ENCODE measurements at regions not wholly inside any gene's neighbourhood (a gene's known extent, or its start where the extent isn't known, plus 50 kb on each side); places are given as distances from the start of the nearest gene placed in this dataset.

- Mint-ChIP-seq H3K4me3 (ENCODE audit: unreplicated experiment) (no peak overlapping the region), H3K9me3 (ENCODE audit: unreplicated experiment) (peaks cover 2% of the 10 kb centered on the region), H3K27ac (ENCODE audit: unreplicated experiment) (no peak overlapping the region), H3K27me3 (ENCODE audit: unreplicated experiment) (peaks cover 11% of the 10 kb centered on the region), H3K4me1 (ENCODE audit: low read depth, unreplicated experiment) (peaks cover 13% of the 10 kb centered on the region), H3K36me3 (ENCODE audit: unreplicated experiment) (peaks cover 14% of the 10 kb centered on the region)
- no peak for TF ChIP-seq CTCF (IDR thresholded peaks at IDR 0.05; ENCODE audit: partially characterized antibody, unreplicated experiment)
- DNase-seq, result no peak
These were observed 257.0 kb upstream of the SDK2 start for GRCh38 chr17:73901249-73901648.

GRCh38 chr17:73901661-73902415 lies 257.6 kb upstream of the SDK2 start:
- H3K36me3 Mint-ChIP-seq (ENCODE audit: unreplicated experiment), result peaks cover 15% of the 10 kb centered on the region
- peak overlapping the region; percentile 83 for H3K4me3 Mint-ChIP-seq (ENCODE audit: unreplicated experiment)
- H3K27me3 Mint-ChIP-seq (ENCODE audit: unreplicated experiment), result peaks cover 11% of the 10 kb centered on the region
- H3K27ac Mint-ChIP-seq (ENCODE audit: unreplicated experiment), result no peak overlapping the region
- H3K9me3 Mint-ChIP-seq (ENCODE audit: unreplicated experiment), result peaks cover 2% of the 10 kb centered on the region
- DNase-seq, result peak; percentile 72
- TF ChIP-seq CTCF (IDR thresholded peaks at IDR 0.05; ENCODE audit: partially characterized antibody, unreplicated experiment), result no peak
- peaks cover 13% of the 10 kb centered on the region for H3K4me1 Mint-ChIP-seq (ENCODE audit: low read depth, unreplicated experiment)

GRCh38 chr17:73902416-73903181 lies 258.4 kb upstream of the SDK2 start:
- no peak for DNase-seq
- peaks cover 11% of the 10 kb centered on the region for H3K27me3 Mint-ChIP-seq (ENCODE audit: unreplicated experiment)
- H3K27ac Mint-ChIP-seq (ENCODE audit: unreplicated experiment), result peak overlapping the region; percentile 35
- H3K4me1 Mint-ChIP-seq (ENCODE audit: low read depth, unreplicated experiment), result peaks cover 13% of the 10 kb centered on the region
- TF ChIP-seq CTCF (IDR thresholded peaks at IDR 0.05; ENCODE audit: partially characterized antibody, unreplicated experiment), result no peak
- H3K9me3 Mint-ChIP-seq (ENCODE audit: unreplicated experiment), result peaks cover 2% of the 10 kb centered on the region
- H3K4me3 Mint-ChIP-seq (ENCODE audit: unreplicated experiment), result peak overlapping the region; percentile 83
- H3K36me3 Mint-ChIP-seq (ENCODE audit: unreplicated experiment), result peaks cover 15% of the 10 kb centered on the region

DNA sequence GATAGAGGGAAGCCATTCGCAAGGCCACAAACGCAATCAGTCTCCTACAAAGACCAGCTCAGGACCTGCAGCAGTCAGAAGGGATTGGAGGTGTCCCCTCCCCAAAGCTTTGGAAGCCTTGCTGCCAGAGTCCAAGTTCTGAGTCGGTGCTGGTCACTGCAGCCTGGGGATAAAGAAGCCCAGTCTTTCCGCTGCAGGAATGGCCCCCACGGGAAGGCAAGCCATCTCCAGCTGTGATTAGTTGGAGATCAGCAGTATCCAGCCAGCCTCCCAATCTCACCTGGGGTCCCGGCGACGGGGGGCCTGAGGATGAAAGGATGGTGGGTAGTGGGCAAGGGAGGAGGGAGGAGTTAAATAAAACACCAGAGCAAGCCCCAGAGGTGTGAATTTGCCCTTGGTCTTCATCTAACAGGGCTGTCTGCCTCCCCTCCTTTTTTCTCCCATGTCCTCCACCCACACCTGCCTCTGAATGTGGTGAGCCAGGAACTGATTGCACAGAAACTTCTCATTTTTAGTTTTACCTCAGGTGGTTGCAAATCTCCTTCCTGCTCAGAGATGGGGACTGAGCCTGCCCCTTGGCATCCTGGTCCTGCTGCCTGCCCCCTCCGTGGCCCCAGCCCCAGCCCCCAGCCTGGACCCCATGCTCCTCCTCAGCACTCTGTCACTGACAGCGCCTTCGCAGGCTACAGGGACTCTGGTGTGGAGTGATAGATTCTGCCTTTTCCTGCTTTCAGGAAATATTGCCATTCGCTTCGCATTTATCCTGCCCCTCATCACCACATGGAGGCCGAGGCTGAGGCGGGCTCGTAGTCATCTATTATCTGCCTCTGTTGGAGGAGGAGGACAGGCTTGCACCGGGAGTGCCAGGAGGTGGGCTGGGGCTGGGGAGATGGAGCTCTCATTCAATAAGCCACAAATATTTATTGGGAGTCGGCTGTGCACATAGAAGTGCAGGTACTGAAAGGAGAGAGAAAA lies 262.9 kb upstream of the SDK2 start:
- Mint-ChIP-seq H3K4me1 (ENCODE audit: low read depth, unreplicated experiment) (peaks cover 10% of the 10 kb centered on the region), H3K4me3 (ENCODE audit: unreplicated experiment) (no peak overlapping the region), H3K9me3 (ENCODE audit: unreplicated experiment) (no peaks in the 10 kb centered on the region), H3K27me3 (ENCODE audit: unreplicated experiment) (peaks cover 6% of the 10 kb centered on the region), H3K36me3 (ENCODE audit: unreplicated experiment) (peaks cover 6% of the 10 kb centered on the region), H3K27ac (ENCODE audit: unreplicated experiment) (no peak overlapping the region)
- DNase-seq, result no peak
- TF ChIP-seq CTCF (IDR thresholded peaks at IDR 0.05; ENCODE audit: partially characterized antibody, unreplicated experiment), result no peak

Measured in glutamatergic neuron (in vitro differentiated cells).